Esophagus squamous epithelium (tissue), 4 donors: ENCODE measurements at regions not wholly inside any gene's neighbourhood (a gene's known extent, or its start where the extent isn't known, plus 50 kb on each side); places are given as distances from the start of the nearest gene placed in this dataset.

ENCODE experiments used
- POLR2A ChIP-seq, 4 donors: fragments of 450-650 bp; IDR thresholded peaks; one replicate each; pipeline ENCODE4 v1.6.1; 2017; ENCODE audit warnings: antibody characterized with exemption in 4 of 4, mild to moderate bottlenecking in 4 of 4, moderate library complexity in 3 of 4
- TF ChIP-seq, protein P1 (sequence below), 6 experiments: fragments of 450-650 bp in 4 of 6; fragments of 200-600 bp in 2 of 6; sonication (generic) in 2 of 6; IDR thresholded peaks; one replicate each; pipeline ENCODE4 v1.5.1; 2016 to 2019; ENCODE audit warnings: antibody characterized with exemption in 6 of 6, mild to moderate bottlenecking in 4 of 6, moderate library complexity in 4 of 6

DNA sequence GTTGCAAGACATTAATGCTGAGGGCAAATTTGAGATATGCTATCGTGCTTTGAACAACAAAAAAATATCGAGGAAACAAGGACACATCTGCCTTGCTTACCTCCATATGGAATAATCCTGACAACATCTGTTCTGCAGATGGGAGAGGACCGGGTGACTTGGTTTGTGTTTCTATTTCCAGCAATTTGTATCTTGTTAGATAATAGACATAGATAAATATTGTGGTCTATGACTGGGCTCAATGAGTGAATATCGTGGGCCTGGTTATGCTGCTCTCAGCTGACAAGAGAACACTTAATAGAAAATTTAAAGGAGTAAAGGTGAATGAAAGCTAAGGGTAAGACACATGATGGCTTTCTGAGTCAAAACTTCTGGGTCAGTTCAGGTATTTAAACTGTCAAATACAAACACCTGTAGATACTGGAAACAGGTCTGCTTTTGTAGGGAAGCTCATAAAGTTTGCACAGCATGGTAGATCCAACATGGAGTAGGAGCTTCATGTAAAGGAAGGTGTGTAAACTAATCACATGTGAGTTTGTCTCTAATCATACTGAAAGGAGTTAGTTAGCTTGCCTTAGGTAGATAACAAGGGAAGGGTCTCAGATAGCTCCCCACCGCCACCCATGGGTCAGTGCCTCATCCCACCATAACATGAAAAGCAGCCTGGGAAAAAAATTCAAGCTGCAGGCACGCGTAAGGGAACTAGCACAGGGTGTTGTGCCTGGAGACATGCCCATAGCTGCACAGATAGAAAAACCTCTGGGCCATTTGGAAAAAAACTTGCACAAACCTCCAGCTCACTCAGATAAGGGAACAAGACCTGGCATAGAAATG lies 904.1 kb upstream of the EPHA5 start:
- no peak for TF ChIP-seq POLR2A (IDR thresholded peaks at IDR 0.05)
- TF ChIP-seq, protein P1, sequence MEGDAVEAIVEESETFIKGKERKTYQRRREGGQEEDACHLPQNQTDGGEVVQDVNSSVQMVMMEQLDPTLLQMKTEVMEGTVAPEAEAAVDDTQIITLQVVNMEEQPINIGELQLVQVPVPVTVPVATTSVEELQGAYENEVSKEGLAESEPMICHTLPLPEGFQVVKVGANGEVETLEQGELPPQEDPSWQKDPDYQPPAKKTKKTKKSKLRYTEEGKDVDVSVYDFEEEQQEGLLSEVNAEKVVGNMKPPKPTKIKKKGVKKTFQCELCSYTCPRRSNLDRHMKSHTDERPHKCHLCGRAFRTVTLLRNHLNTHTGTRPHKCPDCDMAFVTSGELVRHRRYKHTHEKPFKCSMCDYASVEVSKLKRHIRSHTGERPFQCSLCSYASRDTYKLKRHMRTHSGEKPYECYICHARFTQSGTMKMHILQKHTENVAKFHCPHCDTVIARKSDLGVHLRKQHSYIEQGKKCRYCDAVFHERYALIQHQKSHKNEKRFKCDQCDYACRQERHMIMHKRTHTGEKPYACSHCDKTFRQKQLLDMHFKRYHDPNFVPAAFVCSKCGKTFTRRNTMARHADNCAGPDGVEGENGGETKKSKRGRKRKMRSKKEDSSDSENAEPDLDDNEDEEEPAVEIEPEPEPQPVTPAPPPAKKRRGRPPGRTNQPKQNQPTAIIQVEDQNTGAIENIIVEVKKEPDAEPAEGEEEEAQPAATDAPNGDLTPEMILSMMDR (IDR thresholded peaks at IDR 0.05) = no peak
